Activated CD4-positive, alpha-beta T cell treated with anti-CD3 and anti-CD28 coated beads, Interleukin-2, amount 10 ng/mL, durations not matched to agents 24 days and 14 days (primary cell): ENCODE measurements at regions not wholly inside any gene's neighbourhood (a gene's known extent, or its start where the extent isn't known, plus 50 kb on each side); places are given as distances from the start of the nearest gene placed in this dataset.
A peak's percentile ranks its signal among the peaks of the same experiment; 100 is the strongest.

Experiments
- DNase-seq: peaks from one replicate; pipeline ENCODE4 v3.0.0; 2022
- H3K27ac Mint-ChIP-seq: one replicate; pipeline ENCODE4 v1.8.0; 2022; ENCODE audit warnings: mild to moderate bottlenecking, mixed read lengths
- H3K27me3 Mint-ChIP-seq: one replicate; pipeline ENCODE4 v1.8.0; 2022; ENCODE audit warnings: mixed read lengths
- H3K36me3 Mint-ChIP-seq: one replicate; pipeline ENCODE4 v1.8.0; 2022; ENCODE audit warnings: low read depth, mild to moderate bottlenecking, mixed read lengths
- H3K4me1 Mint-ChIP-seq: one replicate; pipeline ENCODE4 v1.8.0; 2021; ENCODE audit warnings: mixed read lengths
- H3K4me3 Mint-ChIP-seq: one replicate; pipeline ENCODE4 v1.8.0; 2022; ENCODE audit warnings: mild to moderate bottlenecking, moderate library complexity, mixed read lengths
- H3K9me3 Mint-ChIP-seq: one replicate; pipeline ENCODE4 v1.8.0; 2021; ENCODE audit warnings: mixed read lengths
- intact Hi-C: fragments of 100-400 bp; cut with micrococcal nuclease; formaldehyde crosslinking; loops from one replicate; pipeline ENCODE4 v1.15.1; 2023

DNA sequence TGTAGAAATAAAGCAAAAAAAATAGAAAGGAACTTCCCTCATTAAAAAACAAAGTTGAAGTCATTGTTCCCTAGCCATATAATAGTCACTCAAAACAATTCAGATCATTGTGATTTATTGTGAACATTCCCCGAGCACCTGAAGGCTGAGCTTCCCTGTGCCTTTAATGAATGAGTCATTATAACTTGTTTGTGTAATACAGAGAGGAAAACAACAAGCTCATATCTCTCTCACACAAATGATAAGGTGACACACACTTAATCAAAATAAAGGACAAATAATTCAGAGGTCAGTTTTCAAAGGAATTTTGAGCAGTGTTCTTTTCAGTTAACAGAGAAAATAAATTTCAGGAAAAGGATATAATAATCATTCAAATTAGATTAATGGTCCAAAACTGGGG is 326.2 kb downstream of the DUSP10 start:
- no peak overlapping the region for H3K4me3 Mint-ChIP-seq
- no peaks in the 10 kb centered on the region for H3K36me3 Mint-ChIP-seq
- intact Hi-C loops, result no loop called here
- peaks cover 3% of the 10 kb centered on the region for H3K27me3 Mint-ChIP-seq
- no peaks in the 10 kb centered on the region for H3K9me3 Mint-ChIP-seq
- H3K27ac Mint-ChIP-seq, result no peak overlapping the region
- no peak for DNase-seq
- H3K4me1 Mint-ChIP-seq, result no peaks in the 10 kb centered on the region

DNA sequence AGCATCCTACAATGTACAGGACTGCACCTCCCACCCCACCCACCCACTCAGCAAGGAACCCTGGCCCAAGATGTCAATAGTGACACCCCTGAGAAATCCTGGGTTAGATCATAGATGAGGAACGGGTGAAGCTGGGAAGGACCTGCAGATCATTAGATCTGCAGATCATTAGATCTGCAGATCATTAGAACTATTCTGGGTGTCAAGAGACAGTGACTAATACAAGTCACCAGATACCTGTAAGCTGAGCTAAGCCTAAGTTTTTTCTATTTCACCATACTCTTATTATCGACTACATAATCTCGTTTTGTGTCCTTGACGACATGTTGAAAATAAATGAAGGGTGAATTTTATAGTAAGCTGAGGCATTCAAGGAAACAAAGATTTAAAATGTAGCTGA is 325.7 kb downstream of the DUSP10 start:
- H3K27ac Mint-ChIP-seq, result no peak overlapping the region
- H3K9me3 Mint-ChIP-seq, result no peaks in the 10 kb centered on the region
- no peak for DNase-seq
- no peaks in the 10 kb centered on the region for H3K36me3 Mint-ChIP-seq
- H3K4me1 Mint-ChIP-seq, result no peaks in the 10 kb centered on the region
- H3K27me3 Mint-ChIP-seq, result peaks cover 3% of the 10 kb centered on the region
- intact Hi-C loops, result no loop called here
- no peak overlapping the region for H3K4me3 Mint-ChIP-seq

DNA sequence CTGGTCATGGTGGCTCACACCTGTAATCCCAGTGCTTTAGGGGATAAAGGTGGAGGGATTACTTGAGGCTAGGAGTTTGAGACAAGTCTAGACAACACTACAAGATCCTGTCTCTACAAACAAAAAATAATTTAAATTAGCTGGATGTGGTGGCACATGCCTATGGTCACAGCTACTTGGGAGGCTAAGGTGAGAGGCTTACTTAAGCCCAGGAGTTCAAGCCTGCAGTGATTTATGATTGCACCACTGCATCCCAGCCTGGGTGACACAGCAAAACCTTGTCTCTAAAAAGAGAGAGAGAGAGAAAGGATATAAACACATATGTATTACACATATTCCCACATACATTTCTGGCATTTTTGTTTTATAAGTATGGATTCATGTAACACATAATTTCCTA is 325.2 kb downstream of the DUSP10 start:
- intact Hi-C loops, result no loop called here
- Mint-ChIP-seq H3K4me1 (no peaks in the 10 kb centered on the region), H3K27me3 (peaks cover 3% of the 10 kb centered on the region)

DNA sequence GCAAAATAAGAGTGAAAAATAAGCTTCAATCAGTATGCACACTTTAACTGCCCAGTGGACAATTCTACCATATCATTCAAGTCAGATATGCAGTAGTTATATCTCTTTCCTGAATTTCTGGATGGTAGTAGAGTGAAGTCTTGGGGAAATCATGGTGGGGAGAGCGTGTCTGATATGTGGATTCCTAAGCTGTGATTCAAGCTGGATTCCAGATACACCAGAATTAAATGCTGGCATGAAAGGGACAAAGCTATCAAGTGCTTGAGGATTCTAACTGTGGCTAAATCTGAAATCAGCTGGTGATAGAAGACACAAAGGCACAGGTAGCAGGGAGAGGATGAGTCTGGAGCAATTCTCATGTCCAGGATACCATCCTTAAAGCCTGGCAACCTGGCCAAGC is 323.5 kb downstream of the DUSP10 start:
- peaks cover 7% of the 10 kb centered on the region for H3K27me3 Mint-ChIP-seq
- no peaks in the 10 kb centered on the region for H3K4me1 Mint-ChIP-seq
- no peaks in the 10 kb centered on the region for H3K9me3 Mint-ChIP-seq
- intact Hi-C loops, result no loop called here
- H3K36me3 Mint-ChIP-seq, result no peaks in the 10 kb centered on the region
- DNase-seq, result no peak
- H3K27ac Mint-ChIP-seq, result no peak overlapping the region
- H3K4me3 Mint-ChIP-seq, result no peak overlapping the region

More for the DNA sequence above, 325.2 kb downstream of the DUSP10 start:
- Mint-ChIP-seq H3K27ac (no peak overlapping the region), H3K4me3 (no peak overlapping the region), H3K36me3 (no peaks in the 10 kb centered on the region), H3K9me3 (no peaks in the 10 kb centered on the region)
- DNase-seq, result no peak

DNA sequence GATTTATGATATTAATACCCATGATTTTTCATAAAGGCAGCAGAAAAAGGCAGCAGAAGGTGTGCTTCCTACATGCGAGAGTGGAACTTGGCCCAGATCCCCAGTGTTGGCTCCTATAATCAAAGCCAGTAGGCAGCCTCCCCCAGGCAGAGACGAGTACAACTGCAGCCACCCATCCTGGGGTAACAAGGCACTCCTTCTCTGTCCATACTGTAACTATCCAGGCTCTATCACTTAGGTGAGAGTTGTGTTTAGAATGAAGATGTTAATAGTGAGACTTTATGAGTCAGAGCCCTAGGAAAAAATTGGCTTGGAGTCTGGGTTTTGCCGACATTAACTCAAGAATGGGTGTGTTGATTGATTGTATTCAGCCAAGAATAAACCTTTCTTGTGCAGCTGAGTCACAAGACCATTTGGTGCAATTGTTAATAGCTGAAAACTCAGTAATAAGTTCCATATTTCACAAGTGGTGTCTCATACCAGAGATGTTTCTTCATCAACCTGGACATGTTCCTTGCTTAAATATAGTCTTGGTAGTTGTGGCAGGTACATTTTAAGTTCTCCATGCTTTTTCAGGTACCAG is 322.3 kb downstream of the DUSP10 start:
- Mint-ChIP-seq H3K36me3 (no peaks in the 10 kb centered on the region), H3K4me3 (no peak overlapping the region), H3K27ac (no peak overlapping the region), H3K4me1 (no peaks in the 10 kb centered on the region), H3K27me3 (peaks cover 7% of the 10 kb centered on the region), H3K9me3 (no peaks in the 10 kb centered on the region)
- DNase-seq, result no peak
- intact Hi-C loops, result no loop called here

DNA sequence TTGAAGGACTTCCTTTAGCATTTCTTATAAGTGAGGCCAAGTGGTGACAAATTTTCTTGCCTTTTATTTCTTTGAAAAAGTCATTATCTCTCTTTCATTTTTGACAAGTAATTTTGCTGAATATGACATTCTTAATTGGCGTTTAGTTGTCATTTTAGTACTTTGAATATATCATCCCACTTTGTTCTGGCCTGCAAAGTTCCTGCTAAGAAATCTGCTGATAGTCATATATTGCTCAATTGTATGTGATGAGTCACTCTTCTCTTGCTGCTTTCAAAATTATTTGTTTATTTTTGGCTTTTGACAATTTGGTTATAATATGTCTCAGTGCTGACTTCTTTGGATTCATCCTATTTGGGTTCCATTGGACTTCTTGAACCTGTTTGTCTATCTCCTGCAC is 312.6 kb downstream of the DUSP10 start:
- H3K36me3 Mint-ChIP-seq, result no peaks in the 10 kb centered on the region
- H3K27ac Mint-ChIP-seq, result no peak overlapping the region
- intact Hi-C loops, result no loop called here
- H3K4me3 Mint-ChIP-seq, result no peak overlapping the region
- no peak for DNase-seq
- H3K4me1 Mint-ChIP-seq, result no peaks in the 10 kb centered on the region
- no peaks in the 10 kb centered on the region for H3K9me3 Mint-ChIP-seq
- H3K27me3 Mint-ChIP-seq, result peaks cover 16% of the 10 kb centered on the region

DNA sequence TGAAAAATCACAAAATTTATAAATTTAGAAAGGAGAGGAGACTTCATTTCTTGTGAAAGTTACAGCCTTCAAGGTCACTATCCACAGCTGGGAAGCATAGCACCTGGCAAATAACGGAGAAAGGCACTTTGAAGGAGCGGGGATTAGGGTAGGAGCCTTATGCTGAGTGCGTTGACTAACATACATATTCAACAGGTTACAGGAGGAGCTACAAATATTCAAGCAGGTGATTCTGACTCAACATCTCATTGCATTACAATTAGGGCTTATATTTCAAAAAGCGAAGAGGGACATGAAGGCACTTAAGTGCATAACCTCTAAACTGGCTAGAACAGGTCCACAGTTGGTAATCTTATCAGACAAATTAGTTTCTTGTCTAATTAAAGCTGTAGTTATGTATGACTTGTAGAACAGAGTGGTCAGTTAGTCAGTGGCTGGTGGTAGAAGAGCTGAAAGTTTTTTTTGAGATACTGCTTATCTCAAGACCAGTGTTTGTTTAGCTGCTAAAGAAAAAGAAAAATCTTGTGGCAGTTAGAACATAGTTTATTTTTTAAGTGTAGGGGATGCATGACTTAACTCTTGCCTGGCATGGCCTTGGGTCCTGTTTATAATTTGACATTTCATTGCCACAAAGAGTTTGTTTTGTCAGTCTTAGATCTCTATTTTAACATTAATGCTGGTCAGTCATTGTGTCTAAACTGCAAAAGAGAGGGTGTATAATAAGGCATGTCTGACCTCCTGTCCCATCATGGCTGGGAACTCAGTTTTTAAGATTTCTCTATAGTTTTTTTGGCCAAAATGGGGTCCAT is 311.5 kb downstream of the DUSP10 start:
- Mint-ChIP-seq H3K27me3 (peaks cover 13% of the 10 kb centered on the region), H3K36me3 (no peaks in the 10 kb centered on the region), H3K27ac (no peak overlapping the region), H3K4me3 (no peak overlapping the region), H3K4me1 (peaks cover 6% of the 10 kb centered on the region), H3K9me3 (no peaks in the 10 kb centered on the region)
- DNase-seq, result no peak
- intact Hi-C loops, result no loop called here

DNA sequence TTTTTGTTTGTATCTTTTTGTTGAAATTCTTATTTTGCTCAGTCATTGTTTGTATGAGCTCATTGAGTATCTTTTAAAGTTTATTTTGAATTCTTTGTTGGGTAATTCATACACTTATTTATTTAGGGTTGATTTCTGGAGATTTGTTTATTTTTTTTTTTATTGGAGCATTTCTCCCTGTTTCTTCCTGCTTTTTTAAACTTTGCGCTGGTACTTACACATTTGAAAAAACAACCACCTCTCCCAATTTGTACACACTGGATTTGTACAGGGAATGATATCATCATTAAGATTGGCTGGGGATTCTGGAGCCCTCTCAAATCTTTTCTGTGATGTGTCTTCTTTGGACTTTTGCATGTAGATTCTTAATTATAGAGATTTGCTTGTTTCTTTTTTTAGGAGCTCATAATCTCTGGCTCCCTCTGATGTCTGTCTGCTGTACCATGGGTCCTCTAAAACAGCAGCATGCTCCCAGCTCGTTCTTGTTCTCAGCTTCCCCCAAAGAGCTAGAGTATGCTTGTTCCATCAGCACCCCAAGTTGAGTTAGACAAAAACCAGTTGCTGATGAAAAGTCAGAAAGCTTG is 310.7 kb downstream of the DUSP10 start:
- peaks cover 13% of the 10 kb centered on the region for H3K27me3 Mint-ChIP-seq
- H3K9me3 Mint-ChIP-seq, result no peaks in the 10 kb centered on the region
- H3K4me1 Mint-ChIP-seq, result peaks cover 6% of the 10 kb centered on the region
- no peak overlapping the region for H3K27ac Mint-ChIP-seq
- DNase-seq, result no peak
- no peaks in the 10 kb centered on the region for H3K36me3 Mint-ChIP-seq
- H3K4me3 Mint-ChIP-seq, result no peak overlapping the region
- intact Hi-C loops, result no loop called here

DNA sequence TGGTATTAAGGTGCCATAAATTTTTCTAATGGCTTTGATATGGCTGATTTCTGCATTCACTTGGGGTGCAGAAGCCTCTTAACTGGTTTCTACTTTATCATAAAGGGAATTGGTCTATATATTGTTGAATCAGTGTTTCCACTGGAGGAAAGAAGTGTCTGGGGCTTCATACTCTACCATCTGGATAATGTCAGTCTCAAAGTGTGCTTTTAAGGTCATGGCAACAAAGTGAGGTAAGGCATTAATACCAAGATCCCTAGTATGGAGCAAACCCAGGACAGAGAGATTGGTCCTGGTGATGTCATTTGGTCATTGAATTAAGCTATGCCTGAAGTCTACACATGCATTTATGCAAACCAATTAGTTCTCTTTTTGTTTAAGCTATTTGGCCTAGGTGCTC is 309.9 kb downstream of the DUSP10 start:
- intact Hi-C loops, result no loop called here
- Mint-ChIP-seq H3K4me3 (no peak overlapping the region), H3K36me3 (no peaks in the 10 kb centered on the region), H3K27me3 (peaks cover 13% of the 10 kb centered on the region), H3K9me3 (no peaks in the 10 kb centered on the region), H3K27ac (no peak overlapping the region), H3K4me1 (peaks cover 6% of the 10 kb centered on the region)
- no peak for DNase-seq

DNA sequence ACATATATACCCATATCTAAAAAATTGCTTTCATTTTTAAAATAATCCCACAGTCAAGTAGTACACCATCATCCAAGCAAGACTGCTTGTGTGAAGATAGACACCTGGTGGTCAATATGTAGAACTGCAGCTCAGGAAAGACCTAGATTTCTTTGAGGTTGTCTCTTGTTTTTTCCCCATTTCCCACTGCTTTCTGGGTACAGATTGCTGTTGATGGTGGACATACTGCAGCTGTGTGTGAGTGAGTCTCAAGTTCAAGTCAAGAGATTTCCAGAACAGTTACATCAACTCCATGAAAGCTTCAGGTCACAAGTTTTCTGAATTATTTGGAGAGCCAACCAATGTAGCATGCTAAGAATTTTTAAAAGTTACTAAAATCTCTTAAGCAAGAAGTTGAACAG is 306.4 kb downstream of the DUSP10 start:
- peak; percentile 67 for DNase-seq
- peaks cover 22% of the 10 kb centered on the region for H3K4me1 Mint-ChIP-seq
- H3K27me3 Mint-ChIP-seq, result peaks cover 11% of the 10 kb centered on the region
- no peaks in the 10 kb centered on the region for H3K9me3 Mint-ChIP-seq
- H3K4me3 Mint-ChIP-seq, result no peak overlapping the region
- no peaks in the 10 kb centered on the region for H3K36me3 Mint-ChIP-seq
- no peak overlapping the region for H3K27ac Mint-ChIP-seq
- intact Hi-C loops, result loop anchor here (1.0 to 2.0 kb wide), 3 partner anchors 171 to 625 kb away; no protein-coding TSS in a partner anchor

DNA sequence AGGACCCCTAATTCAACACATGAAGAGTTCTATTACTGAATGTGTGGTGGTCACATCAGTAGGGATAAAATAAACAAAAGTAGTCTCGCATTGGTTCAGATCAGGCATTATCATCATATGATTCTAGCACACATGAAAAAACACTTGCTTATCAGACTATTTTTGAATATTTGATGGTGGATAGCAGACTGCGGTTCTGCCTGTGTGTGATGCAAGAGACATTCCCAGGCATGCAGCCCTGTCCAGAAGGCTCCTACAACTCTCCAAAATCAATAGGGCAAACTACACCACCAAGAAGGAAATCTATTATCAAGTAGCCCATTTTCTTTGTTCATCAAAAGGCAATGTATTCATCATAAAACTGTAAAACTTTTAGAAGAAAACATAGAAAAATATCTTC is 304.7 kb downstream of the DUSP10 start:
- Mint-ChIP-seq H3K9me3 (no peaks in the 10 kb centered on the region), H3K27me3 (peaks cover 5% of the 10 kb centered on the region), H3K4me1 (peaks cover 24% of the 10 kb centered on the region), H3K4me3 (no peak overlapping the region), H3K36me3 (no peaks in the 10 kb centered on the region), H3K27ac (no peak overlapping the region)
- intact Hi-C loops, result no loop called here
- DNase-seq, result no peak

DNA sequence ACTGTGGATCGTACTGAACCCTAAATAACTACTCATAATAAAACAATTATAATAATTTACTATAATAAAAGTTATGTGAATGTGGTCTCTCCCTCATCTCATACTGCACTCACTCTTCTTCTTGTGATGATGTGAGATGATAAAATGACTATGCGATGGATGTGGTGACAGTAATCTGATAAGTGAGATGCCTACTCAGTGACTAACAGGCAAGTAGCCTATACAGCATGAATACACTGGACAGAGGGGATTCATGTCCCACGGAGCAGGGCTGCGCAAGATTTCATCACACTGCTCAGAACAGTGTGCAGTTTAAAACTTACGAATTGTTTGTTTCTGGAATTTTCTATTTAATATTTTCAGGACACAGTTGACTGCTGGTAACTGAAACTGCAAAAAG is 304.0 kb downstream of the DUSP10 start:
- H3K4me3 Mint-ChIP-seq, result no peak overlapping the region
- no peaks in the 10 kb centered on the region for H3K36me3 Mint-ChIP-seq
- no peaks in the 10 kb centered on the region for H3K9me3 Mint-ChIP-seq
- H3K27me3 Mint-ChIP-seq, result peaks cover 5% of the 10 kb centered on the region
- intact Hi-C loops, result no loop called here
- peaks cover 24% of the 10 kb centered on the region for H3K4me1 Mint-ChIP-seq
- no peak for DNase-seq
- no peak overlapping the region for H3K27ac Mint-ChIP-seq

DNA sequence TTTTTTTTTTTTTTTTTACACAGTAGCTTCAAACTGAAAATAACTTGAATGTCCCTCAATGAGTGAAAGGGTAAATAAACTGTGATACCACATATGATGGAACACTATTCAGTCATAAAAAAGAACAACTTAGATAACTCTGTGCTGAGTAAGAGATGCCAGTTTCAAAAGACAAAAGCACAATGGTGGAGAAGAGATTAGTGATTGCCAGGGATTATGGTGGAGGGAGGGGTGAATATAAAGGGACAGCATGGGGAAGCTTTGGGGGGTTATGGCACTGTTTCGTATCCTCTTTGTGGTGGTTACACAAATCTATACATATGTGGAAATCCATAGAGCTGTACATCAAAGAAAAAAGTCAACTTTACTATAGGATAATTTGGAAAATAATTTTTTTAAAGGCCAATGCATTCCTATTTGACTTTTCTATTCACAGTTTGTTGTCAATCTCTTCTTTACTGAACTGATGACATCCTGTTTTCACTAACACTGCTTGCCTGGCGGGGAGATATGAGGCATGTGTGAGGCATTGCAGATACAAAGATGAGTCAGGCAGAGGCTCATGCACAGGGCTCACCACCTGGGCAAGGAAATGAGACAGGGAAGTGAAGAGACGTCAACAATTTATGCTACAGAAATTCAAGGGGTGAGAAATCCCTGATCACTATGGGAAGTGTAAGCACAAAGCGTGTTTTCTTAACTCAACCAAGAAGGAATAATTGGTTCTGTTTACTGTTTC is 302.7 kb downstream of the DUSP10 start:
- DNase-seq, result peak; percentile 81
- Mint-ChIP-seq H3K4me1 (peaks cover 24% of the 10 kb centered on the region), H3K4me3 (peak overlapping the region; percentile 22), H3K27me3 (peaks cover 5% of the 10 kb centered on the region), H3K27ac (peak overlapping the region; percentile 87), H3K36me3 (no peaks in the 10 kb centered on the region), H3K9me3 (no peaks in the 10 kb centered on the region)
- intact Hi-C loops, result loop anchor here (1.0 kb wide), 2 partner anchors 269 to 338 kb away; no protein-coding TSS in a partner anchor
